DMS53 (cell line): ENCODE measurements at regions not wholly inside any gene's neighbourhood (a gene's known extent, or its start where the extent isn't known, plus 50 kb on each side); places are given as distances from the start of the nearest gene placed in this dataset.
"Not testable (repeated sequence)": the region's sequence is repeated elsewhere in the genome, so short reads cannot be mapped to it uniquely, and the experiment has no call there.

Experiments used
- DNase-seq: peaks from one replicate; lab custom pipeline; 2025; lab: John Stamatoyannopoulos, UW

DNA sequence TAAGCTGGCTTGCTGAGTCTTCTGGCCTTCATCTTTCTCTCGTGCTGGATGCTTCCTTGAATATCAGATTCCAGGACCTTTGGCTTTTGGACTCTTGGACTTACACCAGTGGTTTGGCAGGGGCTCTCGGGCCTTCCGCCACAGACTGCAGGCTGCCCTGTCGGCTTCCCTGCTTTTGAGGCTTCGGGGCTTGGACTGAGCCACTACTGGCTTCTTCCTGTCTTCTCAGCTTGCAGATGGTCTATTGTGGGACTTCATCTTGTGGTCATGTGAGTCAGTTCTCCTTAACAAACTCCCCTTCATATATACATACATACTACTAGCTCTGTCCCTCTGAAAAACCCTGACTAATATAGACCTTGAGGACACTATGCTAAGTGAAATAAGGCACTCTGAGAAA is 78.3 kb upstream of the SSBP2 start:
- DNase-seq: no peak

DNA sequence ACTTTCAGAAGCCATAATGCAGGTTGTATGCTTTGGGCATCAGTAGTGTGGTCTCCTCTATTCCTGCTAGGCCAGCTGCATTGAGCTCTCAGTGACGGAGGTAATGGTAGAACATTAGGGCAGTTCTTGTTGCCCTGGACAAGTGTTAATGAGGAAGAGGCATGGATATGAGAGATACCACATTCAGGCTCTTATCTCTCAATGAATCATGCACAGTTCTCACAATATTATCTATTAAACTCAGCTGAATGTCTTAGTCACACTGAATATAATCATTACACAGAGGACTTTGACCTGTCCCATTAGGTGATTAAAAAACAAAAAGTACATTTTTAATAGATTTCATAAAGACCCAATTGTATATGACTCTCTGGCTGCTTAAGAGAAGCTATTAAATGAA is 76.6 kb upstream of the SSBP2 start:
- DNase-seq: no peak

DNA sequence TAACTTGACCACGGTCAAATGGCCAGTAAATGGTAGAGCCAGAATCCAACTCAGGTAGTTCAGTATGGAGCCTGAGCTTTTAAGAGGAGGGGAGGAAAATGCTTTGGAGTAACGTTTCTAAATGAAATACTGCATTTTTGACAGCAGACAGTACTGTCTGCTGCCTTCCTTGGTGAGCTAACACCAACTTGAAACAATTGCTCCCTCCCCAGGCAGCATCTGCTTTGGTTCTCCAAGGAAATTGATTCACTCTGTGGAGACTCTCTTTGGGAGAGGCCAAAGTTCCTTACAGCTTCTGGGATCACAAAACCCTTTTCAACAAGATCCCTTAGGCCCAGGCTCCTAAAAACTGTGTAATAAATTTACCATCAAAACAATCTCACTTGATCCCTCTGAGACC is 75.2 kb upstream of the SSBP2 start:
- no peak for DNase-seq

DNA sequence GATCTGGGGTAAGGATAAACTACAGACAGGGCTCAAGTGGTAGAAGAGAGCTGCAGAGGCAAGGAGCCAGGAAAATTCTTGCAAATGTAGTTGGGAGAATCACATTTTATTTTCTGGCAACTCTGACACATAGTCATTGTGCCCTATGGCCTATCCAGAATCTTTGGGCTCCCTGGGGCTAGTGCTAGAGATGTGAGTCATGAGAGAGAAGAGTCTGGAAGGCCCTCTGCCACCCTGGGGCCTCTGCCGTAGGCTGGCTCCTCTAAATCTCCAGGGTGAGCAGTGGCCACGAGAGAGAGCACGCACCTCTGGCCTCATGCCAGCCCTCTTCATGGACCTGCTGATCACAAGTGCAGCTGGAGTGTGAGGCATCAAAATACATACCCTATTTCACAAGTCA is 74.3 kb upstream of the SSBP2 start:
- DNase-seq: peak; percentile 90

DNA sequence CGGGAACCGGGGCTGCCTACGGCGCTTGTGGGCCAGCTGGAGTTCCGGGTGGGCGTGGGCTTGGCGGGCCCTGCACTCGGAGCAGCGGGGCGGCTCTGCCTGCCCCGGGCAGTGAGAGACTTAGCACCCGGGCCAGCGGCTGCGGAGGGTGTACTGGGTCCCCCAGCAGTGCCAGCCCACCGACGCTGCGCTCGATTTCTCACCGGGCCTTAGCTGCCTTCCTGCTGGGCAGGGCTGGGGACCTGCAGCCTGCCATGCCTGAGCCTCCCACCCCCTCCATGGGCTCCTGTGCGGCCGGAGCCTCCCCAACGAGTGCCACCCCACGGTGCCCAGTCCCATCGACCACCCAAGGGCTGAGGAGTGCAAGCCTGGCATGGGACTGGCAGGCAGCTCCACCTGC is 72.8 kb upstream of the SSBP2 start:
- not testable (repeated sequence) for DNase-seq

DNA sequence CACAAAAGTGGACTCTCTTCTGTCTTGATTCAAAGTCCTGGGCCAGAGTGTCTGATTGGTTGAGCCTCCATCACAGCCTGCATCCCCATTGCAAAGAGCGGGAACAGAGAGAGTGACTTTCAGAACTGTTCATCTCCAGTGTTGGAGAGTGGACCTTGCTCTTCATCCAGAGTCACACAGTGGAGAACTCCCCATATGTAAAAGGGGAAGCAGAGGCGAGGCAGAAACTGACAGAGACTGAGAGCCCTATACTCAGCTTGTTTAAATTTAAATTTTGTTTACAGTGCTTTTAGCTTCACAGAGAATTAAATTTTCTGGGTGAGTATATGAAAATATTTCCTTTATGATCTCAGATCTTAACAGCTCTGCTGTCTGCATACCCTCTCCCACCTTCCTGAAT is 70.0 kb upstream of the SSBP2 start:
- DNase-seq: no peak

DNA sequence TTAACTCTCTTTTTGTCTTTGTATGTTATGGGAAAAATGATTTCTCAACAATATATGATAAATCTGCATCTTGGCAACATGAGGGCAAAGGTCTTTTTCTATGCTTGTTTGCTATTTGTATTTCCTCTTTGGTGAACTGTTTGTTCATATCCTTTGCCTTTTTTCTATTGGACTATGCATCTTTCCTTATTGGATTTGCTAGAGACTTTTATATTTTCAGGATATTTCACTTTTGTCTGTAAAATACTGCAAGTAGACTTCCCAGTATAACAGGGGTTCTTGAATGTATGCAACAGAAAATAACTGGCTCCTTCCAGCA is 69.4 kb upstream of the SSBP2 start:
- no peak for DNase-seq

DNA sequence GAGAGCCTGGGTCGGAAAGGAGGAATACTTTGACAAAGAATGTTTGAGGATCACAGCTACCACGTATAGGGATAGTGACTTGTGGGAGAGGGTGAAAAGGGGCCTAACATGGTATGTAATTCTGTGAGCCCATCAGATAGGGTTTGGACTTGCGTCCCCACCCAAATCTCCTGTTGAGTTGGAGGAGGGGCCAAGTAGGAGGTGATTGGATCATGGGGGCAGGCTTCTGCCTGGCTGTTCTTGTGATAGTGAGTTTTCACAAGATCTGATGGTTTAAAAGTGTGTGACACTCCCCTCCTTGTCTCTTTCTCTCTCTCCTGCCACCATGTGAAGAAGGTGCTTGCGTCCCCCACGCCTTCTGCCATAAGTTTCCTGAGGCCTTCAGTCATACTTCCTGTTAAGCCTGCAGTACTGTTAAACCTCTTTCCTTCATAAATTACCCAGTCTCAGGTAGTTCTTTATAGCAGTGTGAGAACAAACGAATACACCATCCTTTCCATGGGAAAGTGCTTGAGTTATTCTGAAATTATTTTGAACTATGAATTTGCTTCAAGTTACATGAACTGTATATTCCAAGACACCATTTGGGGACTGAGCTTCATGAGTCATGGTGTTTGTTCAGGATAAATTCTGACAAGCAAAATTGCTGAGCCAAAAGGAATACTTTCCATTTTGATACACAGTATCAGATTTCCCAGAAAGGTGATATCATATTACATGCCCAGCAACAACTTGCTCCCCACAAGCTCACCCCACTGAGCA is 68.8 kb upstream of the SSBP2 start:
- peak; percentile 75 for DNase-seq

DNA sequence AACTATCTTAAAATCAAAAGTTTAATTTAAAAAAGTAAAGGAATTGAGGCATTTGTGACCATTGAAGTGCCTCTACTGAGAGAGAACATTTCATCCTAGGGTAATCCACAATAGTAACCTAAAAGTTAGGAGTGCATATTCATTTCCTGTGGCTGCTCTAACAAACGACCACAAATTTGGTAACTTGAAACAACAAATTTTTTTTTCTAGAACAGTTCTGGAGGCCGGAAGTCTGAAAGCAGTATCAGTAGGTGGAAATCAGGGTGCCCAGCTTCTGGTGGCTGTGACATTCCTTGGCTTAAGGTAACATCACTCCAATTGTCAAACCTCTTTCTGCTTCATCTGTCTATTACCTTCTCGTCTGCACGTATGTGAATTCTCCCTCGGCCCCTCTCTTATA is 67.1 kb upstream of the SSBP2 start:
- DNase-seq: no peak

DNA sequence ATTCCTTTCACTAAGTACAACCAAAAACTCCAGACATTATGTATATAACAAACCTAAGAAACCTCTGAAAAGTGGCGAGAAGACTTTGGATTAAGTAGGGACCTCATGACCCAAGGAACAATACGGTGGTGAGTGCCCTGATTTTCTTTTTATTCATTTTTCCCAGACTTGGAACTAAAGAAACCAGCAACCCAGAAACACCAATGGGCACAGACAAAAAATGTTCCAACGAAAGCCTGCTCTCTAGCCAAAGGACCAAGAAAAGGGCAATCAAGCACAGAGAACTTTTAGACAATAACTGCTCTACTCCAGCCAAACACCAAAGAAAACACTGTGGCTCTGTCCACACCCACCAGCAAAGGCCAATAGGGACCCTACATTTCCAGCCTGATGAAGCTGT is 66.2 kb upstream of the SSBP2 start:
- no peak for DNase-seq

DNA sequence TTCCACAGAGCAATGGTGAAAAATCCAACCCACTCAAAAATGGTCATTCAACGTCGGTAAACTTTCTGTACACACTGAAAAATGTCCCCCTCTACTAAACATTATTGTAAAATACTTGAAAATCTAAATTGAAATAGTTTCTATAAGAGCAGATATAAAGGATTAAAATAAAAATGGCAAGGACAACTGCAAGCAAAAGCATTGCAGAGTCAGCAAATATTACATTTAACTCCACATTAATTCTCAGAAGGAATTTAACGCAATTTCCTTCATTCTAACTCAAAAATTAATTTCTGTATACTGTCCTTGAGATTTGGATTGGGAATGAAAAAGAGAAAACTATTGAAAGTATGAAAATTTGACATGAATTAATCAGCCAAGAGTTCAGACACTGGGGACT is 64.4 kb upstream of the SSBP2 start:
- DNase-seq: no peak

DNA sequence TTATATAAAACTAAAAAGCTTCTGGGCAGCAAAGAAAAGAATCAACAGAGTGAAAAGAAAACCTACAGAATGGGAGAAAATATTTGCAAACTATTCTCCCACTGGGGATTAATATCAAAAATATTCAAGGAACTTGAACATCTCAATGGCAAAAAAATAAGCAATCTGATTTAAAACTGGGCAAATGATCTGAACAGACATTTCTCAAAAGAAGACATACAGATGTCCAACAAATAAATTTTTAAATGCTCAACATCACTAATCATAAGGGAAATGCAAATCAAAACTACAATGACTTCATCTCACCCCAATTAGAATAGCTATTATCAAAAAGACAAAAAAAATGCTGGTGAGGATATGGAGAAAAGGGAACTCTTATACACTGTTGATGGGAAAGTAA is 57.2 kb upstream of the SSBP2 start:
- no peak for DNase-seq

DNA sequence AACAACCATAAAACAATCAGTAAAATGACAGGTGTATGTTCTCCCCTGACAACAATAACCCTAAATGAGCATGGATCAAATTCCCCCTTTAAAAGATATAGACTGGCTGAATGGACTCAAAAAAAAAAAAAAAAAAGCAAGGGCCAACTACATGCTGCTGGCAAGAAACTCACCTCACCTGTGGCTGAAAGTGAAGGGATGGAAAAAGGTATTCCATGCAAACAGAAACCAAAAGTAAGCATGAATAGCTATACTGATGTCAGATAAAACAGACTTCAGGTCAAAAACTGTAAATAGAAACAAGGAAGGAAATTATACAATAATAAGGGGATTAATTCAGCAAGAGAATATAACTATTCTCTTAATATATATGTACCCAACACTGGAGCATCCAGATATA is 54.2 kb upstream of the SSBP2 start:
- no peak for DNase-seq

DNA sequence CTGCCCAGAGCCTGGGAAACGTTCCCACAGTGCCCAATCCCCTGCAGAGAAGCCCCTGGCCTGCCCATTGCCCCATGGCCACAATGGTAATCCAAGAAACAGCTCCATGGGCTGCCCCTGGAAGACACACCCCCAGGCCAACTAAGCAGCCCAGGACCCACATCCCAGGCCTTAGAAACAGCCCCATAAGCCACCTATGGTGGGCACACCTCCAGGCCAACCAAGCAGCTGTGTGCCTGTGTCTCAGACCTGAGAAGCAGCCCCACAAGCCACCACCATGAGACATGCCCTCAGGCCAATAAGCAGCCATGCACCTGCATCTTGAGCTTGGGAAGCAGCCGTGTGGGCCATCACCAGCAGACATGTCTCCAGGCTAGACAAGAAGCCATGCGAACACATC is 52.9 kb upstream of the SSBP2 start:
- no peak for DNase-seq

DNA sequence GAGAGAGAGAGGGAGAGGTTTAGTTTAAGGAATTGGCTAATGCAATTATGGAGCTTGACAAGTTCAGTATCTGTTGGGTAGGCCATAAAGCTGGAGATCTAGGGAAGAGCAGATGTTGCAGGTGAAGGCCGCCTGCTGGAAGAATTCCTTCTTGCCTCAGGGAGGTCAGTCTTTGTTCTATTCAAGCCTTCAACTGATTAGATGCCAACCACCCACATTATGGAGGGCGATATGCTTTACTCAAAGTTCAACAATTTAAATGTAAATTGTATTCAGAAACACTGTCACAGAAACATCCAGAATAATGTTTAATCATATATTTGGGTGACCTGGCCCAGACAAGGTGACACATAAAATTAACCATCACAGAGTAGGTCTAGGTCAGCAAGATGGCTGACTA is 51.7 kb upstream of the SSBP2 start:
- no peak for DNase-seq

DNA sequence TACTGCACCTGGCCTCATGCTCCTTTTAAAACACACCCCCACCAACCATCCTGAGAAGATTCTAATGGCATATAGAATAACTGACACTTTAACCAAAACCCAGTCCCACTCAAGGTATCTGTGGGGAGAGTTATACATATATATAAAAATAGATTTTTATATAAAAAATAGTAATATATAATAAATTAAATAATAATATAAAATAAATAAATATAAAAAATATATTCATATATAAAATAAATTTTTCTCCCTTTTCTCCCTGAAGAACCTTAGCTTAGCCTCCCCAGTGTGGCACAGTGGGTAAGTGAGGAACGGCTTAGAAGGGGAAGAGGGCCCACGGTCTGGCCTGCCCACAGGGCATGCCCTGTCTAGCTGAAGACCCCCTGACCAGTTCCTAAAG is 51.1 kb upstream of the SSBP2 start:
- DNase-seq: no peak

DNA sequence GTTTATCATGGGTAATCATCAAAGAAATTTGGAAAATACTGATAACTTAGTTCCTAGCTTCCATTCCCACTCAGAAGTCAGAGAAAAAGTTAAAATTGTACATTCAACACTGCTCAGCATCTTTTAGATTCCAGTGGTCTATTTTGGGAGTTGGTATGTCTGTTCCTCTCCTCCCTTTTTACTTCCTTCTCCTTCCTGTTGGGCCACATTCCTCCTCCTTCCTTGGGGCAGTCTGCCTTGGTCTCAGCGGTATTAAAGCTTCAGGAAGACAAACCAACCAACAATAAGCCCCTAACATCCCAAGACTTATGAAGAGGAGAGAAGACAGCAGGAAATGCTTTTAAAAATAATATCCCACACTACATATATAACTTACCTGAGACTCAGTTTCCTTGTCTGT is 49.9 kb upstream of the SSBP2 start:
- no peak for DNase-seq
